ENCODE measurements at regions not wholly inside any gene's neighbourhood (a gene's known extent, or its start where the extent isn't known, plus 50 kb on each side); places are given as distances from the start of the nearest gene placed in this dataset.

GRCh38 chr11:134691985-134692384 is 279.9 kb upstream of the B3GAT1 start:
- TF ChIP-seq, protein P1, sequence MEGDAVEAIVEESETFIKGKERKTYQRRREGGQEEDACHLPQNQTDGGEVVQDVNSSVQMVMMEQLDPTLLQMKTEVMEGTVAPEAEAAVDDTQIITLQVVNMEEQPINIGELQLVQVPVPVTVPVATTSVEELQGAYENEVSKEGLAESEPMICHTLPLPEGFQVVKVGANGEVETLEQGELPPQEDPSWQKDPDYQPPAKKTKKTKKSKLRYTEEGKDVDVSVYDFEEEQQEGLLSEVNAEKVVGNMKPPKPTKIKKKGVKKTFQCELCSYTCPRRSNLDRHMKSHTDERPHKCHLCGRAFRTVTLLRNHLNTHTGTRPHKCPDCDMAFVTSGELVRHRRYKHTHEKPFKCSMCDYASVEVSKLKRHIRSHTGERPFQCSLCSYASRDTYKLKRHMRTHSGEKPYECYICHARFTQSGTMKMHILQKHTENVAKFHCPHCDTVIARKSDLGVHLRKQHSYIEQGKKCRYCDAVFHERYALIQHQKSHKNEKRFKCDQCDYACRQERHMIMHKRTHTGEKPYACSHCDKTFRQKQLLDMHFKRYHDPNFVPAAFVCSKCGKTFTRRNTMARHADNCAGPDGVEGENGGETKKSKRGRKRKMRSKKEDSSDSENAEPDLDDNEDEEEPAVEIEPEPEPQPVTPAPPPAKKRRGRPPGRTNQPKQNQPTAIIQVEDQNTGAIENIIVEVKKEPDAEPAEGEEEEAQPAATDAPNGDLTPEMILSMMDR (IDR thresholded peaks at IDR 0.05; ENCODE audit: low read length): no peak
- TF ChIP-seq EZH2 (IDR thresholded peaks at IDR 0.05; ENCODE audit: borderline replicate concordance, low read length): no peak

Measured in OCI-LY1 (cell line).